OCI-LY1 (cell line): ENCODE measurements at regions not wholly inside any gene's neighbourhood (a gene's known extent, or its start where the extent isn't known, plus 50 kb on each side); places are given as distances from the start of the nearest gene placed in this dataset.
"Not testable (repeated sequence)": the region's sequence is repeated elsewhere in the genome, so short reads cannot be mapped to it uniquely, and the experiment has no call there.

Experiments used
- H2AFZ ChIP-seq: fragments of 200-600 bp; sonication (generic), shearing (Covaris generic); 2 replicates; pipeline ENCODE4 v1.6.0; 2014; ENCODE audit warnings: antibody characterized with exemption, mild to moderate bottlenecking, low read length
- H3F3A ChIP-seq: fragments of 200-600 bp; sonication (generic), shearing (Covaris generic); 2 replicates; pipeline ENCODE4 v1.6.0; 2014; ENCODE audit warnings: mild to moderate bottlenecking, antibody characterized with exemption, low read length, moderate library complexity; ENCODE audit not compliant: insufficient read depth
- H3K27ac ChIP-seq: fragments of 200-600 bp; sonication (generic); 2 replicates; pipeline ENCODE4 v1.5.1; 2014; ENCODE audit warnings: low read length, mixed run types, mild to moderate bottlenecking, low read depth; ENCODE audit not compliant: poor library complexity, severe bottlenecking
- H3K27me3 ChIP-seq: fragments of 200-600 bp; sonication (generic); 2 replicates; pipeline ENCODE4 v1.6.0; 2014; ENCODE audit warnings: antibody characterized with exemption, mild to moderate bottlenecking, low read length, moderate library complexity; ENCODE audit not compliant: insufficient read depth
- H3K36me3 ChIP-seq: fragments of 200-600 bp; sonication (generic); 2 replicates; pipeline ENCODE4 v1.6.1; 2014; ENCODE audit warnings: mild to moderate bottlenecking, antibody characterized with exemption, low read length, moderate library complexity, mixed read lengths; ENCODE audit not compliant: insufficient read depth
- H3K4me1 ChIP-seq: fragments of 200-600 bp; sonication (generic); 2 replicates; pipeline ENCODE4 v1.5.1; 2014; ENCODE audit warnings: mild to moderate bottlenecking, low read length, moderate library complexity; ENCODE audit not compliant: insufficient read depth, severe bottlenecking
- H3K4me2 ChIP-seq: fragments of 200-600 bp; sonication (generic), shearing (Covaris generic); 2 replicates; pipeline ENCODE4 v1.6.1; 2014; ENCODE audit warnings: low read length
- H3K4me3 ChIP-seq: fragments of 200-600 bp; sonication (generic); 2 replicates; pipeline ENCODE4 v1.5.1; 2014; ENCODE audit warnings: low read length, low read depth, mild to moderate bottlenecking, mixed read lengths; ENCODE audit not compliant: poor library complexity, severe bottlenecking
- H3K79me2 ChIP-seq: fragments of 200-600 bp; shearing (Covaris generic); 2 replicates; pipeline ENCODE4 v1.6.1; 2016; ENCODE audit warnings: mixed run types, low read length, mixed read lengths; ENCODE audit not compliant: insufficient read depth
- H3K9ac ChIP-seq: fragments of 200-600 bp; sonication (generic), shearing (Covaris generic); 2 replicates; pipeline ENCODE4 v1.6.1; 2014; ENCODE audit warnings: mild to moderate bottlenecking, low read length, mixed read lengths
- H3K9me2 ChIP-seq: fragments of 200-600 bp; sonication (generic), shearing (Covaris generic); 2 replicates; pipeline ENCODE4 v1.6.1; 2014; ENCODE audit warnings: low read depth, mild to moderate bottlenecking, low read length, mixed read lengths
- H3K9me3 ChIP-seq: fragments of 200-600 bp; shearing (Covaris generic); 2 replicates; pipeline ENCODE4 v1.6.1; 2014; ENCODE audit warnings: low read length, mixed read lengths
- H4K20me1 ChIP-seq: fragments of 200-600 bp; sonication (generic), shearing (Covaris generic); 2 replicates; pipeline ENCODE4 v1.6.0; 2016; ENCODE audit warnings: mild to moderate bottlenecking, low read length; ENCODE audit not compliant: insufficient read depth
- EZH2 ChIP-seq: fragments of 200-600 bp; sonication (generic), shearing (Covaris generic); IDR thresholded peaks from 2 replicates; pipeline ENCODE4 v1.8.0; 2017; ENCODE audit warnings: borderline replicate concordance, mixed run types, mild to moderate bottlenecking, antibody characterized with exemption, low read length, moderate library complexity, mixed read lengths
- TF ChIP-seq, protein P1 (sequence below): fragments of 200-600 bp; sonication (generic), shearing (Covaris generic); IDR thresholded peaks from 2 replicates; pipeline ENCODE4 v1.5.1; 2017; ENCODE audit warnings: mild to moderate bottlenecking, antibody characterized with exemption, low read length, moderate library complexity, mixed read lengths

DNA sequence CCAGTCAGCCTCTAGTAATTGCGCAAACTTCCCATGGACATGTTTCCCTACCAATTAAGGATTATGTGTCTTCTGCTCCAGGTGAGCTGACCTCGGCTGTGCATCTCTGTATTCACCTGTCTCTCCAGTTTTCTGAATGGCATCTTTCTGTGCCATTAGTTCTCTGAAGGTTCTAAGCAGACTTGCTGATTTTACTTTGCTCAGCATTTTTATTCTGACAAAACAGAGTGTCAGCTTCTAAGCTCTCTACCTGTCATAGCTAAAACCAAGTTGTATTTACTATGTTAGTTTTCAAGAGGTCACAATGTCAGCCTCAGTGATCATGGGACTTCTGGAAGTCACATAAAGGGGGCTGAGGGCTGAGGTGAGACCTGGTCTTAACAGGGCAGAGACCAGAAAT is 116.0 kb upstream of the HSFY2 start:
- H4K20me1 ChIP-seq, result no peaks in the 10 kb centered on the region
- no peak overlapping the region for H2AFZ ChIP-seq
- no peaks in the 10 kb centered on the region for H3K79me2 ChIP-seq
- no peaks in the 10 kb centered on the region for H3K4me1 ChIP-seq
- no peaks in the 10 kb centered on the region for H3K27me3 ChIP-seq
- H3K9me2 ChIP-seq, result no peaks in the 10 kb centered on the region
- no peaks in the 10 kb centered on the region for H3K9me3 ChIP-seq
- no peaks in the 10 kb centered on the region for H3K36me3 ChIP-seq
- no peaks in the 10 kb centered on the region for H3F3A ChIP-seq
- H3K4me3 ChIP-seq, result no peak overlapping the region
- no peak overlapping the region for H3K4me2 ChIP-seq
- H3K9ac ChIP-seq, result no peak overlapping the region
- TF ChIP-seq, protein P1, sequence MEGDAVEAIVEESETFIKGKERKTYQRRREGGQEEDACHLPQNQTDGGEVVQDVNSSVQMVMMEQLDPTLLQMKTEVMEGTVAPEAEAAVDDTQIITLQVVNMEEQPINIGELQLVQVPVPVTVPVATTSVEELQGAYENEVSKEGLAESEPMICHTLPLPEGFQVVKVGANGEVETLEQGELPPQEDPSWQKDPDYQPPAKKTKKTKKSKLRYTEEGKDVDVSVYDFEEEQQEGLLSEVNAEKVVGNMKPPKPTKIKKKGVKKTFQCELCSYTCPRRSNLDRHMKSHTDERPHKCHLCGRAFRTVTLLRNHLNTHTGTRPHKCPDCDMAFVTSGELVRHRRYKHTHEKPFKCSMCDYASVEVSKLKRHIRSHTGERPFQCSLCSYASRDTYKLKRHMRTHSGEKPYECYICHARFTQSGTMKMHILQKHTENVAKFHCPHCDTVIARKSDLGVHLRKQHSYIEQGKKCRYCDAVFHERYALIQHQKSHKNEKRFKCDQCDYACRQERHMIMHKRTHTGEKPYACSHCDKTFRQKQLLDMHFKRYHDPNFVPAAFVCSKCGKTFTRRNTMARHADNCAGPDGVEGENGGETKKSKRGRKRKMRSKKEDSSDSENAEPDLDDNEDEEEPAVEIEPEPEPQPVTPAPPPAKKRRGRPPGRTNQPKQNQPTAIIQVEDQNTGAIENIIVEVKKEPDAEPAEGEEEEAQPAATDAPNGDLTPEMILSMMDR, result no peak
- H3K27ac ChIP-seq, result no peak overlapping the region

DNA sequence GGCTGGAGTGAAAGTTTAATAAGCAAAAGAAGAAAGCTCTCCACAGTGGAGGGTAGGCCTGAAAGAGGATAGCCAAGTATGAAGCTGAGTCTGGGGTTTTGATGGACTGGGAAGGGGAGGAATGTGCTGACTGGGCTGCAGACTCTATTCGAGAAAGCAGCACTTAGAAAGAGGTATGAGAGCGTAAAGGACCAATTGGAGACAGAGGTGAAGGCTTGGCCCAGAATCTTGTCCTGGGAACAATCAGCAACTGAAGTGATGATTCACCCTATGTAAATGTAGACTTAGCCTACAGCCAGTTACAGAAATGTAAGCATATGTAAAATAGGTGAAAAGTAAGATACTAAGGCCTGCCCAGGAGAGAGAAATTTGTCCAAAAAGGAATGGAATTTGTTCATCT is 111.2 kb upstream of the HSFY2 start:
- no peak for TF ChIP-seq EZH2
- TF ChIP-seq, protein P1, result no peak
- Histone ChIP-seq H4K20me1 (no peaks in the 10 kb centered on the region), H3K36me3 (no peaks in the 10 kb centered on the region), H3K4me2 (no peak overlapping the region), H3K9ac (no peak overlapping the region), H3K4me3 (no peak overlapping the region), H3K27ac (no peak overlapping the region), H3K4me1 (no peaks in the 10 kb centered on the region), H3K9me2 (no peaks in the 10 kb centered on the region), H3K27me3 (no peaks in the 10 kb centered on the region), H3K79me2 (no peaks in the 10 kb centered on the region), H3K9me3 (no peaks in the 10 kb centered on the region), H2AFZ (no peak overlapping the region), H3F3A (no peaks in the 10 kb centered on the region)

DNA sequence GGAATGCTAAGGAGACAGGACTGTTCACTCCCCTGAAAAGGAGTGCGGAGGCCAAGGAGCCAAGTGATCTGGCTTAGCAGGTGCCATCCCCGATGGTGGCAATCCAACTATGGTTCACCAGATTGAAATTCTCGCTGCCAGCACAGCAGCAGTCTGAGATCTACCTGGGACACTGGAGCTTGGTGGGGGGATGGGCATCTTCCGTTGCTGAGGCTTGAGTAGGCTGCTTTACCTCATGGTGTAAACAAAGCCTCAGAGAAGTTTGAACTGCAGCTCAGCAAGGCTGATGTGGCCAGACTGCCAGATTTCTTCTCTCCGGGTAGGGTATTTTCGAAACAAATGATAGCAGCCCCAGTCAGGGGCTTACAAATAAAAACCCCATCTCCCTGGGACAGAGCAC is 95.6 kb upstream of the HSFY2 start:
- not testable (repeated sequence) for H3K4me3 ChIP-seq

DNA sequence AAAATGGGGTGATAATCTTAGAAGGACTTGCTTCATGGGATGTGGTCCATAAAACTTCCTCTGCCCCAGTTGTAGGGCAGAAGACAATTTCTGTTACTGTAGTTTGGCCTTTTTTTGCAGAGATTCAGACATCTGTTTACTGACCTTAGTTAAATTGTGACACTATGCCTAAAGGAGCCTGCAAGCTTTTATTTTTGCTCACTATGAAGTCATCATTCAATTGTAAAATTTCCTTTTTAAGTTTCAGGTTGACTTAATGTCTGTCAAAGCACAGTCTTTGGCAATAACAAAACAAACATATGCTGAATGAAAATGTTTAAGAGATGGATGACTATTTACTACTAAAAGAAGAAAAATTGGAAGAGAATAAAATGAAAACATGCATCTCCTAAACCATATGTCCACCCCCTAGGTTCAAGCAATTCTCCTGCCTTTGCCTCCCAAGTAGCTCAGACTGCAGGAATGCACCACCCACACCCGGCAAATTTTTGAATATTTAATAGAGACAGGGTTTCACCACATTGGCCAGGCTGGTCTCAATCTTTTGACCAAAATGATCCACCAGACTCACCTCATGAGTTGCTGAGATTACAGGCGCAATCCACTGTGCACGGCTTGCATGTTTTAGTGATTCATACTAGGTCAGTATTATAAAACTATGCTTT is 93.5 kb upstream of the HSFY2 start:
- not testable (repeated sequence) for H3K4me1 ChIP-seq, H2AFZ ChIP-seq, H3K79me2 ChIP-seq, H3K27me3 ChIP-seq, H3K36me3 ChIP-seq, H3F3A ChIP-seq, H3K9ac ChIP-seq, H3K27ac ChIP-seq, H3K4me2 ChIP-seq, H4K20me1 ChIP-seq, H3K9me2 ChIP-seq, H3K4me3 ChIP-seq, H3K9me3 ChIP-seq

More for the DNA sequence above, 95.6 kb upstream of the HSFY2 start:
- H3K9me2 ChIP-seq, H3K27me3 ChIP-seq, H4K20me1 ChIP-seq, H2AFZ ChIP-seq, H3K9ac ChIP-seq, H3K9me3 ChIP-seq, H3K4me1 ChIP-seq, H3F3A ChIP-seq, H3K79me2 ChIP-seq, H3K36me3 ChIP-seq, H3K27ac ChIP-seq, H3K4me2 ChIP-seq: not testable (repeated sequence)

DNA sequence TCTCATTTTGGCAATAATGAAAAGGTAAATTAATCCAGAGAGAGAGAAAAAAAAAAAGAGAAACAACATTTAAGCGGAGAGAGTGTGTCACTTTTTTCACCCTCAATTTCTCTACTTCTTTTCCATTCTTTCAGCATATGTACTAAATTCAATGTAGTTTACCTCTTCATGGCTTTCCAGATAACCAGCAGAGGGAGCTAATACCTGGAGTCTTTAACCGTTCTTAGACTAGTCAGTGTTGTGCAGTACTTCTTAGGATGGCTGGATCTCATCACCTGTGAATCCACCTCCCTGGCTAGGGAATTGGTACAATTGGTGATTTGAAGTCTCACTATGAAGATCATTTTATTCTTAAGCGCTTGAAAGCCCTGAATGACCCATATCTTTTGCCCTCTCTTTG is 87.3 kb upstream of the HSFY2 start:
- H3K27me3 ChIP-seq, H3K4me3 ChIP-seq: not testable (repeated sequence)

DNA sequence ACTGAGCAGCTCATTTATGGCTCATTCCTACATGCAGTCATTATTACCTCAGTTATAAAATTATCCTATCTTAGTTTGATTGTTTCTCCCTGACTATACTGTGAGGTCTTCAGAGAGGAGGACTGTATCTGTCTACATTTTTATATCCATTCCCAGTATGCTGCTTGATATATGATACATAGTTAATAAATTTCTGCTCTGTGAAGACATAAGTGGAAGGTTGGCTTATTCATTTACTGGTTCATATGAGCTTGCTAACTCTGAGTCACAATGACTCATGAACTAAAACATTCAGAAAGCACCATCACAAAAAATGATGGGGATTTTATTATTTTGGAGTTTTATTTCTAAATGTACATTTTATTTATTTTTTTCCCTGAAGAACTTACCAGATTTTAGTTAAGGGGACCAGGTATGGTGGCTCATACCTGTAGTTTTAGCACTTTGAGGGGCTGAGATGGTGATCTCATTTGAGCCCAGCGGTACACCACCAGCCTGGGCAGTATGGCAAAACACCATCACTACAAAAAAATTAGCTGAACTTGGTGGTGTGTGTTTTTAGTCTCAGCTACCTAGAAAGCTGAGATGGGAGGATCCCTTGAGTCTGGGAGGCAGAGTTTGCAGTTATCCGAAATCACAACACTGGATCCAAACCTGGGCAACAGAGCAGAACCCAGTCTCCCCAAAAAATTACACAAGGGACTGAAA is 85.1 kb upstream of the HSFY2 start:
- H3K79me2 ChIP-seq, H3K9me3 ChIP-seq, H4K20me1 ChIP-seq, H3K27ac ChIP-seq, H3K9me2 ChIP-seq, H3K4me1 ChIP-seq, H3K4me3 ChIP-seq, H3K36me3 ChIP-seq, H3F3A ChIP-seq, H3K4me2 ChIP-seq, H2AFZ ChIP-seq, H3K27me3 ChIP-seq, H3K9ac ChIP-seq: not testable (repeated sequence)

More for the DNA sequence above, 87.3 kb upstream of the HSFY2 start:
- H3K9me2 ChIP-seq, H2AFZ ChIP-seq, H3K36me3 ChIP-seq, H3K79me2 ChIP-seq, H3K9me3 ChIP-seq, H3F3A ChIP-seq, H3K4me1 ChIP-seq, H4K20me1 ChIP-seq, H3K27ac ChIP-seq, H3K9ac ChIP-seq, H3K4me2 ChIP-seq: not testable (repeated sequence)
